Body of pancreas (tissue), 4 donors: ENCODE measurements at regions not wholly inside any gene's neighbourhood (a gene's known extent, or its start where the extent isn't known, plus 50 kb on each side); places are given as distances from the start of the nearest gene placed in this dataset.

Experiments
- ATAC-seq: fragments of 150-250 bp; one replicate; pipeline ENCODE4 v1.9.1; 2016
- DNase-seq, 4 donors: peaks; one replicate each; pipeline ENCODE4 v3.0.0-alpha.2; 2019
- H3K27ac ChIP-seq, 4 donors: fragments of 200-600 bp; sonication (generic); 1 replicate in 3 of 4; 2 replicates in 1 of 4; pipeline versions ENCODE4 v1.5.1 to v1.6.1; 2016 to 2019; ENCODE audit warnings: mild to moderate bottlenecking in 1 of 4, mixed read lengths in 1 of 4, moderate library complexity in 1 of 4
- H3K27me3 ChIP-seq, 2 donors: fragments of 200-600 bp; sonication (generic); one replicate each; pipeline ENCODE4 v1.6.0; 2016; ENCODE audit warnings: mild to moderate bottlenecking in 1 of 2
- H3K36me3 ChIP-seq, 2 donors: fragments of 200-600 bp; sonication (generic); replicated peaks in 1 of 2; 2 replicates each; pipeline ENCODE4 v1.5.1; 2016; ENCODE audit warnings: low read depth in 2 of 2; ENCODE audit not compliant: insufficient read depth in 1 of 2
- H3K4me1 ChIP-seq: fragments of 200-600 bp; sonication (generic); one replicate; pipeline ENCODE4 v1.6.0; 2016
- H3K4me3 ChIP-seq, 2 donors: fragments of 200-600 bp; sonication (generic); 1 replicate in 1 of 2; 2 replicates in 1 of 2; pipeline ENCODE4 v1.5.1; 2016 to 2019
- H3K9me3 ChIP-seq, 3 donors: fragments of 200-600 bp; sonication (generic); 1 replicate in 2 of 3; 2 replicates in 1 of 3; pipeline ENCODE4 v1.5.1; 2016
- POLR2A ChIP-seq, 3 donors: fragments of 450-650 bp; IDR thresholded peaks; one replicate each; pipeline ENCODE4 v1.6.1; 2016; ENCODE audit warnings: antibody characterized with exemption in 3 of 3, mild to moderate bottlenecking in 2 of 3
- WGBS, 2 donors: methylation state at CpG; one replicate each; pipeline ENCODE4 v1.1.5; 2017; 5-methylcytosine and 5-hydroxymethylcytosine counted together
- intact Hi-C: fragments of 100-400 bp; cut with DNase I; formaldehyde crosslinking; loops from one replicate; pipeline ENCODE4 v1.15.1; 2023
- TF ChIP-seq, protein P1 (sequence below), 7 experiments: fragments of 450-650 bp in 4 of 7; fragments of 200-600 bp in 3 of 7; sonication (generic) in 3 of 7; IDR thresholded peaks; one replicate each; pipeline ENCODE4 v1.5.1; 2016 to 2019; ENCODE audit warnings: antibody characterized with exemption in 7 of 7

- no peak overlapping the region for H3K4me3 ChIP-seq
- no peaks in the 10 kb centered on the region for H3K27me3 ChIP-seq
- WGBS, 2 donors, result 33% methylated on average over 3 of the region's 3 CpGs
- H3K4me1 ChIP-seq, result no peaks in the 10 kb centered on the region
- no peaks in the 10 kb centered on the region for H3K36me3 ChIP-seq
- intact Hi-C loops, result no loop called here
- ATAC-seq (no peak), DNase-seq (no peak)
- no peaks in the 10 kb centered on the region for H3K9me3 ChIP-seq
- H3K27ac ChIP-seq, result no peak overlapping the region
- no peak for TF ChIP-seq POLR2A (IDR thresholded peaks at IDR 0.05)
- TF ChIP-seq, protein P1, sequence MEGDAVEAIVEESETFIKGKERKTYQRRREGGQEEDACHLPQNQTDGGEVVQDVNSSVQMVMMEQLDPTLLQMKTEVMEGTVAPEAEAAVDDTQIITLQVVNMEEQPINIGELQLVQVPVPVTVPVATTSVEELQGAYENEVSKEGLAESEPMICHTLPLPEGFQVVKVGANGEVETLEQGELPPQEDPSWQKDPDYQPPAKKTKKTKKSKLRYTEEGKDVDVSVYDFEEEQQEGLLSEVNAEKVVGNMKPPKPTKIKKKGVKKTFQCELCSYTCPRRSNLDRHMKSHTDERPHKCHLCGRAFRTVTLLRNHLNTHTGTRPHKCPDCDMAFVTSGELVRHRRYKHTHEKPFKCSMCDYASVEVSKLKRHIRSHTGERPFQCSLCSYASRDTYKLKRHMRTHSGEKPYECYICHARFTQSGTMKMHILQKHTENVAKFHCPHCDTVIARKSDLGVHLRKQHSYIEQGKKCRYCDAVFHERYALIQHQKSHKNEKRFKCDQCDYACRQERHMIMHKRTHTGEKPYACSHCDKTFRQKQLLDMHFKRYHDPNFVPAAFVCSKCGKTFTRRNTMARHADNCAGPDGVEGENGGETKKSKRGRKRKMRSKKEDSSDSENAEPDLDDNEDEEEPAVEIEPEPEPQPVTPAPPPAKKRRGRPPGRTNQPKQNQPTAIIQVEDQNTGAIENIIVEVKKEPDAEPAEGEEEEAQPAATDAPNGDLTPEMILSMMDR (IDR thresholded peaks at IDR 0.05), result no peak
Measured at GRCh38 chr3:78293284-78293683, 1253.4 kb downstream of the ROBO2 start.

- ATAC-seq, result no peak
- no peak for DNase-seq
- H3K9me3 ChIP-seq, result no peaks in the 10 kb centered on the region
- intact Hi-C loops, result no loop called here
- no peaks in the 10 kb centered on the region for H3K4me1 ChIP-seq
- H3K4me3 ChIP-seq, result no peak overlapping the region
- WGBS, 2 donors, result 49% methylated on average over 2 of the region's 2 CpGs
- no peaks in the 10 kb centered on the region for H3K36me3 ChIP-seq
- H3K27me3 ChIP-seq, result no peaks in the 10 kb centered on the region
- TF ChIP-seq, protein P1 (IDR thresholded peaks at IDR 0.05), result no peak
- no peak for TF ChIP-seq POLR2A (IDR thresholded peaks at IDR 0.05)
- H3K27ac ChIP-seq, result no peak overlapping the region
Measured at GRCh38 chr3:78304115-78304514, 1264.2 kb downstream of the ROBO2 start.

GRCh38 chr3:78312851-78313250 lies 1273.0 kb downstream of the ROBO2 start:
- Histone ChIP-seq H3K27ac (no peak overlapping the region), H3K36me3 (no peaks in the 10 kb centered on the region), H3K27me3 (no peaks in the 10 kb centered on the region), H3K4me1 (no peaks in the 10 kb centered on the region), H3K9me3 (no peaks in the 10 kb centered on the region), H3K4me3 (no peak overlapping the region)
- intact Hi-C loops, result no loop called here
- no peak for ATAC-seq
- DNase-seq, result no peak
- WGBS, 2 donors, result 23 to 24% methylated on average over 2 of the region's 2 CpGs
- TF ChIP-seq, protein P1 (IDR thresholded peaks at IDR 0.05), result no peak
- TF ChIP-seq POLR2A (IDR thresholded peaks at IDR 0.05), result no peak

GRCh38 chr3:78313332-78313731 lies 1273.4 kb downstream of the ROBO2 start:
- no peaks in the 10 kb centered on the region for H3K9me3 ChIP-seq
- no peak for DNase-seq
- no peak for ATAC-seq
- no peaks in the 10 kb centered on the region for H3K36me3 ChIP-seq
- no peak overlapping the region for H3K27ac ChIP-seq
- H3K4me1 ChIP-seq, result no peaks in the 10 kb centered on the region
- TF ChIP-seq, protein P1 (IDR thresholded peaks at IDR 0.05), result no peak
- TF ChIP-seq POLR2A (IDR thresholded peaks at IDR 0.05), result no peak
- intact Hi-C loops, result no loop called here
- no peak overlapping the region for H3K4me3 ChIP-seq
- WGBS, 2 donors, result 28 to 30% methylated on average over 1 of the region's 1 CpG
- no peaks in the 10 kb centered on the region for H3K27me3 ChIP-seq

- no peak overlapping the region for H3K4me3 ChIP-seq
- ATAC-seq (no peak), DNase-seq (no peak)
- H3K27me3 ChIP-seq, result no peaks in the 10 kb centered on the region
- H3K9me3 ChIP-seq, result no peaks in the 10 kb centered on the region
- TF ChIP-seq, protein P1 (IDR thresholded peaks at IDR 0.05), result no peak
- no peak for TF ChIP-seq POLR2A (IDR thresholded peaks at IDR 0.05)
- H3K27ac ChIP-seq, result no peak overlapping the region
- intact Hi-C loops, result no loop called here
- H3K36me3 ChIP-seq, result no peaks in the 10 kb centered on the region
- WGBS, 2 donors, result 38 to 40% methylated on average over 2 of the region's 2 CpGs
- H3K4me1 ChIP-seq, result no peaks in the 10 kb centered on the region
Measured at GRCh38 chr3:78314327-78314726, 1274.4 kb downstream of the ROBO2 start.
